ENCODE measurements at regions not wholly inside any gene's neighbourhood (a gene's known extent, or its start where the extent isn't known, plus 50 kb on each side); places are given as distances from the start of the nearest gene placed in this dataset.

DNA sequence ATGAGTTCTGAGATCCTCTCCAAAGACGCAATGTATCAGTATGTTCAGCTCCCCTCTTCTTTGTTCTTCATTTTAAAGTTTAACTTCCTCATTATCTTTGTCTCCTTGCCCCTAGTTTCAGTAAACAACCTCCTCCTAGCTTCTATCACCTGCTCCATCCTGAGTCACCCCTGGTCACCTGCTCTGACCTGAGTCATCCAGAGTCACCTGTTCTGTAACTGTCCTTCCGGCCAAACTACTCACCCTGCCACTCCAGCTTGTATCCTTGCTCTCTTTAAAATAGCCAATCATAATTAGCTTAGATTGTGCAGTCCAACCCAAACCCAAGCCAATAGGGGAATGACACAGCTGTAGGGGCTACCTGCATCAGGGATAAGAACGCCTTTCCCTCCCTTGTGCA is 332.0 kb downstream of the OLFM3 start:
- no peak for DNase-seq (ENCODE audit: low read depth in 2 of 2, low spot score in 1 of 2)

GRCh38 chr1:101667761-101668160 is 329.0 kb downstream of the OLFM3 start:
- DNase-seq (ENCODE audit: low read depth in 2 of 2, low spot score in 1 of 2) = no peak

DNA sequence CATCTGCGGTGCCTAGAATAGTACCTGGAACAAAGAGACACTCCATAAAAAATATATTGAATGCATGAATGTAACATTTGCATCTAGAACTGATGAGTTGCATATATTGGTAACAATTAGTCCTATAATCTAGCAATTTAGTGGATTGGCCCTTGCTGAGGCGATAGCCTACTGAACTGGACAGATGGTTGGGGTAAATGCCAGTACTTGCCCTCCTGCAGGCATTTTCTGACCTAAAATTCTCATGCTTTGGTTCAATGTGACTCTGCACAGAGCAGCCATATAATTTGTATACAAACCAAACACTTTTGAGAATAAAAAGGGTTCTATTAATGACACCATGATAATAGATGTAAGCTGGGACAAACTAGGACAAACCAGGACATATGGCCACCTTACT is 313.6 kb downstream of the OLFM3 start:
- DNase-seq (ENCODE audit: low read depth in 2 of 2, low spot score in 1 of 2) = no peak

GRCh38 chr1:101683561-101683960 is 313.2 kb downstream of the OLFM3 start:
- no peak for DNase-seq (ENCODE audit: low read depth in 2 of 2, low spot score in 1 of 2)

DNA sequence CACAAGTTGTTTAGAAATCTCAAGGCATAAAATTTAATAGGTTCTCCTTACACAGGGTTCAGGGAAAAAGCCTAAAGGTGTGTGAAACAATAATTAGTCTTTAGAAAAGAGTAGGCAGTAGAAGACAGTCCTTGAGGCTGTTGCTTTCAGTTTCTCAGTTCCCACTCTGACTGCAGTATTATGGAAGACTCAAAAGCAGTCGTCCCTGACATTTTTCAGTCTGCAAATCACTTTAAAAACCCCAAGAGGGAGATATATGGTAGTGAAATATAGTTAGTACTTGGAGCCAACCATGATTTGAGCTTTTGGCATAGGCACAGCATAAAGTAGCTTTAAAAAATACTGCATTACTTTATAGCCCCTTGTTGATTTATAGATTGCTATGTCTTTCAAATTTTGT is 299.7 kb downstream of the OLFM3 start:
- no peak for DNase-seq (ENCODE audit: low read depth in 2 of 2, low spot score in 1 of 2)

DNA sequence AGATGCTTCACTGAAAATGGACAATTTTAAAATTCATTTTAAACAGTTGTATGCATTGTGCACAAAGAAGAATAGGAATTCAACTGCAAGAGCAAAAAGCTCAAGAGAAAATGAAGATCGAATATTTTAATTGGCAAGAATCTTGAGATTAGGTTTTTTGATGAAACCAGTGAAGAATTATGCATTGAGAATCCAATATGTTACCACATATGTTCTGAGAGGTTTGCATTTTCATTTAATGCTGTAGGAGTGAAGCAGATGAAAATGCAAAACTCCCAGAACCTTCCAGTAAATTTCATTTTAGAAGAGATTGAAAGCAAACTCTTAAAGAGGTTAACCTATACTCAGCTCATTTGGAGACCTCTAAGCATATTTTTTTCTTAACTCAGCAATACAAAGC is 298.0 kb downstream of the OLFM3 start:
- DNase-seq (ENCODE audit: low read depth in 2 of 2, low spot score in 1 of 2) = no peak

- no peak for DNase-seq (ENCODE audit: low read depth in 2 of 2, low spot score in 1 of 2)
Measured at GRCh38 chr1:101704895-101705294, 291.8 kb downstream of the OLFM3 start.

DNA sequence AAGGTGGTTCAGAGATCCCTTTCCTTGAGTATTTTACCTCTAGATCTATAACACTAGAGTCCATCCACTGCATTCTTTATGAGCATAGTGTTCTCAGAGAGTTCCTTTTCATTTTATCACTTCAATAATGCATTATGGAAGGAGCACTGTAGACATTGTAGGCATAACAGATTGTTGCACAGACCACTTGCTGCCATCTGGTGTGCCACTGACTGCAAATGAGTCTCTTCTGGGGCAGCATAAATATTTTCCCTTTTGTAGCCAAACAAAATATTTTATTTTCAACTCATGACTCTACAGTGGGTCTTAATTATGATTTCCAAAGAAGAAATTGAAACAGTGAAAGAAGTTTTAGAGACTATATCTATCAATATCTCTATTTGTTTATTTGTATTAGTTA is 290.4 kb downstream of the OLFM3 start:
- no peak for DNase-seq (ENCODE audit: low read depth in 2 of 2, low spot score in 1 of 2)

DNA sequence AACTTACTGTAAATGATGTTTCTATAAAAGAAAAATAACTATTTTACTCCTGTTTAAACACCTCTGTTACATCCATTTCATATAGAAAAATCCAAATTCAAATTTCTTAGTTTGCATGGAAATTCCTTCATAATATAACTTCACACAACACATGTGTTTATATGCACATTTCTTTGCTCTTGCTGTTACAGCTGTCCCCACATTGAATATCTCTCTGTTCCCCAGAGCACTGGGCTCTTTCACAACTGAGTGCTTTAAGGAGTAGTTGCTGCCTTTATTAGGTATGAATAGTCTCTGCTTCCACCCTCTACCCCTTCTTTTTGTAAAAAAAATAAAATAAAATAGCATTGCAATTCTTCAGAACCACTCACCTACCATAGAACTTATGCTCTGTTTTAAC is 287.0 kb downstream of the OLFM3 start:
- no peak for DNase-seq (ENCODE audit: low read depth in 2 of 2, low spot score in 1 of 2)

- no peak for DNase-seq (ENCODE audit: low read depth in 2 of 2, low spot score in 1 of 2)
Measured at GRCh38 chr1:101713760-101714159, 283.0 kb downstream of the OLFM3 start.

DNA sequence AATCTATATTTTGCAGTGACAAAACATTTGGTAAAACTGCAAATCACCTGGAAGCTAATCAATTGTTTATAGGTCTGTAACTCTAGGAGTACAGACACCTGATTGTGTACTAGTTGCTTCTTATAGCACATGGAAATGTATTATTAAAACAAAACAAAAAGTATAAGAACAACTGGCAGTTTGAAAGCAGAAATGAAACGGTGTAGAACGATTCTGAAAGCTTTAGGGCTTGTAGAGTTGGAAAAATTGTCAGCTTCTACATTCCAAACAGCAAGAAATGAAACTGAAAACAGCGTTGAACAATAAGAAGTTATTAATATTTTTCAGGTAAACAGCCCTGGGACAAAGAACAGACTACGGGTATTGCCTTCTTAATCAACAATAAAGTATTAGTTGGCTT is 273.3 kb downstream of the OLFM3 start:
- no peak for DNase-seq (ENCODE audit: low read depth in 2 of 2, low spot score in 1 of 2)

- no peak for DNase-seq (ENCODE audit: low read depth in 2 of 2, low spot score in 1 of 2)
Measured at GRCh38 chr1:101728029-101728428, 268.7 kb downstream of the OLFM3 start.

DNA sequence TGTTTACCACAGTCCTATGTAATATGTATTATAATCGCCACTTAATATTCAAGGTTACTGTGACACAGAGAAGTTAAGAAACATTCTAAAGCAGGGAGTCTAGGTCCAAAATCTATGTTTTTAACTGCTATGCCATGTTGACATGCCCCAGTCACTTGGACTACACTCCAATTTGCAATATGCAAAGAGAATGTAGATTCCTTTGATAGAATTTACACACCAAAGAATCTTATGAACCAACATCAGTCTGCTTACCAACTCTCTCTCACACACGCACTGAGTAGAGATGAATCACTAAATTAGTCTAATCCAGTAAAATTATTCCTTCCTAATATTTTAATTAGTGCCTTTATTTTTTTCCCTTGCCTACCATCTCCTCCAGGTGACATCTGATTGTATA is 266.2 kb downstream of the OLFM3 start:
- no peak for DNase-seq (ENCODE audit: low read depth in 2 of 2, low spot score in 1 of 2)

GRCh38 chr1:101732261-101732660 is 264.5 kb downstream of the OLFM3 start:
- DNase-seq (ENCODE audit: low read depth in 2 of 2, low spot score in 1 of 2) = no peak

- DNase-seq (ENCODE audit: low read depth in 2 of 2, low spot score in 1 of 2) = no peak
Measured at GRCh38 chr1:101733340-101733739, 263.4 kb downstream of the OLFM3 start.

DNA sequence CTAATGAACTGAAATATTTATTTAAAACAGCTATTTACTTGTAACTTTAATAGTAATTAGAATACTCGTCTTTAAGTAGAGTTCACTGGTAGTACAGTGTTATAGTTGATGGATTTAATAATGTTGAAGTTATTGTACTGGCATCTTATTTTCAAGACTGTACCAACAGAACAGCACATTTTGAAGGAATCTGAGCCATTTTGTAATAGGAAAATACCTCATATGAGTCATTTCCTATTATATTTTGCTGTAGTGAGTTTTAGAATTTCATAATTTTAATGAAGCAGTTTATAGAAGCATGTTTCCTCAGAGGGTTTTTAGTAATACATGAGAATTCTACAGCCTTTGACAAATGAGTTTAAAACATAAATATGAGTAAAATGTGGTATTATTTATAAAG is 258.3 kb downstream of the OLFM3 start:
- no peak for DNase-seq (ENCODE audit: low read depth in 2 of 2, low spot score in 1 of 2)

GRCh38 chr1:101739146-101739545 is 257.6 kb downstream of the OLFM3 start:
- no peak for DNase-seq (ENCODE audit: low read depth in 2 of 2, low spot score in 1 of 2)

DNA sequence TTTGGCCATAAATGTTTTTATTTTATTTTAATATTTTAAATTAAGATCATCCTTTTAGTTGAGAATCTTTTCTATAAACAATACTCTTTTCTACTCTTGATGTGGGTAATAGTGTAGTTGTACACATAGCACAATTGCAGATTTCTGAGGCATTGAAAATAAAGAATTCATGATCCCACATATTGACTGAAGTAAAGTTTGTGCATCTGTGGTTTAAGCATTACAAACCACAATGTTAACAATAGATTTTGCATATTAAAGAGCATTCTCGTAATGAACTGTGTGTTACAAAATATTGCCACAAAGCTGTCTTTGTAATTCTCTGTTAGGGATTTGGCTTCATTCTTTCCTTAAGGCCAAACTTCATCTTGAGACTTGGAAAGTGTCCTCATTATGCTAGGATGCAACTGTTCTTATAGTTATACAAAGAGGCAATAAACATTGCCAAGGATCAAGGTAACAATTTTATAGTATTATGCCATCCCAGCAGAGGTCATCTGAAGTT is 256.8 kb downstream of the OLFM3 start:
- no peak for DNase-seq (ENCODE audit: low read depth in 2 of 2, low spot score in 1 of 2)

DNA sequence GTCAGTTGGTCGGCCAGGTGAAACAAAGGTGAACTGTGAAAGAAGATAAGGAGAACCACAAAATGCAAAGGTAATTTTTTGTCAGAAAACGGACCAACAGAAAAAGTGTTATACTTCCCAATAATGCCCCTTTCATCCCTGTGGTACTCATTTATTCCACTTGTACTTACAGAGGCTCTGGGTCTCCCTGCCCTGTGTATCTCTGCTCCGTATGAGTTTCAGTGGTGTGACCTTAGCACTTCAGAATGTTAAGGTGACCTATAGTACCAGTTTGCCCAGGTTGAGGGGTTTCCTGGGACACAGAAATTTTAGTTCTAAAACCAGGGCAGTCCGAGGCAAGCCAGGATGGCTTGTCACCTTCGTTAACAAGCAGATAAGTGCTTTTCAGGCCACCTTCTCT is 254.8 kb downstream of the OLFM3 start:
- DNase-seq (ENCODE audit: low read depth in 2 of 2, low spot score in 1 of 2) = no peak

DNA sequence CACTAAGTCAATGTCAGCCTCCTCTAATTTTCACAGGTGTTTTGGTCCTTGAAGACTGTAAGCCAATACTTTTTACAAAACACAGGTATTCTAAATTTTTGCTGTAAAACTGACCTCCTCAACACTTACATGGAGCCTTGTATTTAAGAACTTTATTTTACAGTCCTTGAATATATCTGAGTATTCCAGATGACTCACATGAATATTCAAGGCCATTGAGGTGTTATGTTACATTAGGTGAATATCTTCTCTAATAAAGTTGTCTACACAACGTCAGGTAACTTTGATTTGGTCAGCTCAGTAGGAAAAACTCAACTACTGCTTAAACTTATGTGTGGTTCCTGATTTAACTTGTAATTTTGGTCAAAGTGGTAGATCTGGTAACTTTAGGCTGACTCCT is 254.2 kb downstream of the OLFM3 start:
- no peak for DNase-seq (ENCODE audit: low read depth in 2 of 2, low spot score in 1 of 2)

- no peak for DNase-seq (ENCODE audit: low read depth in 2 of 2, low spot score in 1 of 2)
Measured at GRCh38 chr1:101745551-101746270, 251.0 kb downstream of the OLFM3 start.

DNA sequence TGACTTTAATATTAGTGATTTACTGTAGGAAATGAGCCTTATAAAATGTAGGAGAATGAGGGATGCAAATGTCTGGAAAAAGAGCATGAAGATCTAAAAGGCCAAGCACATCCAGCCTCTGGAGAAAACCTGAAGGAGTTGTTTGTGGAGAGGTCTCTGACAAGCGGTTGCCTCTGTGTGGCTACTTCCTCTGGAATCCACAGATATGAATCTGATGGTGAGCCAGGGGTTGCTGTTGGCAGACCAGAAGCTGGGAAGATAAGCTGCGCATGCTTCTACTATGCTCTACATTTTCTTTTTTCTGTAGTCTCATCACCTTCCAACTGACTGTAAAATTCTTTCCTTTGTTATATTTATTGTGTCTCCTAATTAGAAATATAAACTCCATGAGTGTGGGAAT is 248.6 kb downstream of the OLFM3 start:
- DNase-seq (ENCODE audit: low read depth in 2 of 2, low spot score in 1 of 2) = no peak

Data from stimulated activated CD8-positive, alpha-beta memory T cell treated with anti-CD3 and anti-CD28 coated beads, Interleukin-4, amount 100 ng/mL, for 4 hours (primary cell).